CD4-positive, CD25-positive, alpha-beta regulatory T cell (primary cell): ENCODE measurements at regions not wholly inside any gene's neighbourhood (a gene's known extent, or its start where the extent isn't known, plus 50 kb on each side); places are given as distances from the start of the nearest gene placed in this dataset.

Experiments
- ATAC-seq, 2 donors: fragments of 150-1000 bp; cut with Tn5 transposase; one replicate each; pipeline ENCODE4 v1.10.0; 2021; ENCODE audit warnings: low read depth in 2 of 2, moderate number of reproducible peaks in 2 of 2, moderate library complexity in 1 of 2
- DNase-seq, 3 donors: peaks; one replicate each; pipeline versions ENCODE4 v3.0.0 to v3.0.0-alpha.2; 2012 to 2022; ENCODE audit warnings: mixed read lengths in 1 of 3
- H3K27ac ChIP-seq: one replicate; pipeline ENCODE4 v1.7.0; 2013; ENCODE audit warnings: mild to moderate bottlenecking, low read length; ENCODE audit not compliant: insufficient read depth, poor library complexity, severe bottlenecking
- H3K27me3 ChIP-seq: one replicate; pipeline ENCODE4 v1.7.0; 2013; ENCODE audit warnings: low read length; ENCODE audit not compliant: control insufficient read depth, insufficient read depth
- H3K36me3 ChIP-seq: one replicate; pipeline ENCODE4 v1.7.0; 2013; ENCODE audit warnings: mild to moderate bottlenecking, low read length, moderate library complexity; ENCODE audit not compliant: control insufficient read depth, insufficient read depth
- H3K4me1 ChIP-seq: 2 replicates; pipeline ENCODE4 v1.7.0; 2013; ENCODE audit warnings: mild to moderate bottlenecking, low read length; ENCODE audit not compliant: insufficient read depth, control insufficient read depth, poor library complexity, severe bottlenecking
- H3K4me3 ChIP-seq: one replicate; pipeline ENCODE4 v1.7.0; 2013; ENCODE audit warnings: low read depth, mild to moderate bottlenecking, low read length, moderate library complexity
- H3K9me3 ChIP-seq, 2 experiments: 1 replicate in 1 of 2; 2 replicates in 1 of 2; pipeline ENCODE4 v1.7.0; 2013; ENCODE audit warnings: low read length in 2 of 2, mild to moderate bottlenecking in 1 of 2, moderate library complexity in 1 of 2; ENCODE audit not compliant: control insufficient read depth in 2 of 2
- H3K27ac Mint-ChIP-seq, 3 donors: one replicate each; pipeline ENCODE4 v1.8.0; 2020 to 2022; ENCODE audit warnings: mild to moderate bottlenecking in 3 of 3, mixed read lengths in 3 of 3, moderate library complexity in 2 of 3
- H3K27me3 Mint-ChIP-seq: one replicate; pipeline ENCODE4 v1.8.0; 2022; ENCODE audit warnings: mild to moderate bottlenecking, mixed read lengths
- H3K36me3 Mint-ChIP-seq: one replicate; pipeline ENCODE4 v1.8.0; 2020; ENCODE audit warnings: mixed read lengths
- H3K4me1 Mint-ChIP-seq, 4 donors: one replicate each; pipeline ENCODE4 v1.8.0; 2020 to 2022; ENCODE audit warnings: mixed read lengths in 4 of 4, mild to moderate bottlenecking in 1 of 4
- H3K4me3 Mint-ChIP-seq, 4 donors: one replicate each; pipeline ENCODE4 v1.8.0; 2020 to 2022; ENCODE audit warnings: mild to moderate bottlenecking in 4 of 4, mixed read lengths in 4 of 4, moderate library complexity in 3 of 4
- H3K9me3 Mint-ChIP-seq, 7 donors: one replicate each; pipeline ENCODE4 v1.8.0; 2020 to 2022; ENCODE audit warnings: mixed read lengths in 7 of 7, mild to moderate bottlenecking in 3 of 7, moderate library complexity in 2 of 7

DNA sequence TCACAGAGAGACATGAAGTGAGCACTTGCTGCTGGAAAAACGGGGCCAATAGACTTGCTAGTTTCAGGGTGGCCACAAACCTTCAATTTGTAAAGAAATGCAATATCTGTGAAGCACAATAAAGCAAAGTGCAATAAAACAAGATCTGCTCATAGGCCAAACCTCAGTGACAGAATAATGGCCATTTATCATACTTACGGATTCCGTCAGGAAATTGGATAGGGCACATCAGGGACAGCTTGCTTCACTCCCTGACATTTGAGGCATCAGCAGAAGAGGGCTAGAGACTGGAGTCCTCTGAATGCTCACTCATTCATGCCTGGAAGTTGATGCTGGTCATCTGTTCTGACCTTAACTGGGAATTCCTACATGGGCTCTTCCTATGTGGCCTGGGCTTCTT lies 165.5 kb upstream of the OPRM1 start:
- Histone ChIP-seq H3K27me3 (no peaks in the 10 kb centered on the region), H3K4me3 (no peak overlapping the region), H3K9me3 (no peaks in the 10 kb centered on the region), H3K27ac (no peak overlapping the region), H3K4me1 (no peaks in the 10 kb centered on the region), H3K36me3 (no peaks in the 10 kb centered on the region)
- DNase-seq (no peak), ATAC-seq (no peak)
- no peak overlapping the region for H3K4me3 Mint-ChIP-seq
- H3K36me3 Mint-ChIP-seq: no peaks in the 10 kb centered on the region
- H3K9me3 Mint-ChIP-seq: peaks cover 0 to 11% (median 3%) of the 10 kb centered on the region in 7 donors
- no peaks in the 10 kb centered on the region for H3K4me1 Mint-ChIP-seq
- no peak overlapping the region for H3K27ac Mint-ChIP-seq
- no peaks in the 10 kb centered on the region for H3K27me3 Mint-ChIP-seq

DNA sequence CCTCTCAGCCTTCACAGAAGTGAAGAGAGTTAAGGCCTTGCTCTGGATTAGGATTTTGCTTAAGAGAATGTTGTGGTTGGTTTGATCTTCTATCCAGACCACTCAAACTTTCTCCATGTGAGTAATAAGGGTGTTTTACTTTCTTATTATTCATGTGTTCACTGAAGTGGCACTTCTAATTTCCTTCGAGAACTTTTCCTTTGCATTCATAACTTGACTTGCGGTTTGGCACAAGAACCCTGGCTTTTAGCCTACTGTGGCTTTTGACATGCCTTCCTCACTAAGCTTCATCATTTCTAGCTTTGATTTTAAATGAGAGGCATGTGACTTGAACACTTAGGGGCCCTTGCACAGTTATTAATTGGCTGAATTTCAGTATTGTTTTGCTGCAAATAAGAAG lies 166.1 kb upstream of the OPRM1 start:
- H3K9me3 ChIP-seq: no peaks in the 10 kb centered on the region
- H3K27me3 Mint-ChIP-seq: no peaks in the 10 kb centered on the region
- H3K4me3 ChIP-seq: no peak overlapping the region
- H3K27ac Mint-ChIP-seq: no peak overlapping the region
- H3K27me3 ChIP-seq: no peaks in the 10 kb centered on the region
- DNase-seq (no peak), ATAC-seq (no peak)
- no peak overlapping the region for H3K27ac ChIP-seq
- H3K4me3 Mint-ChIP-seq: no peak overlapping the region
- no peaks in the 10 kb centered on the region for H3K4me1 Mint-ChIP-seq
- no peaks in the 10 kb centered on the region for H3K36me3 ChIP-seq
- H3K4me1 ChIP-seq: no peaks in the 10 kb centered on the region
- peaks cover 0 to 14% (median 3%) of the 10 kb centered on the region in 7 donors for H3K9me3 Mint-ChIP-seq
- no peaks in the 10 kb centered on the region for H3K36me3 Mint-ChIP-seq

DNA sequence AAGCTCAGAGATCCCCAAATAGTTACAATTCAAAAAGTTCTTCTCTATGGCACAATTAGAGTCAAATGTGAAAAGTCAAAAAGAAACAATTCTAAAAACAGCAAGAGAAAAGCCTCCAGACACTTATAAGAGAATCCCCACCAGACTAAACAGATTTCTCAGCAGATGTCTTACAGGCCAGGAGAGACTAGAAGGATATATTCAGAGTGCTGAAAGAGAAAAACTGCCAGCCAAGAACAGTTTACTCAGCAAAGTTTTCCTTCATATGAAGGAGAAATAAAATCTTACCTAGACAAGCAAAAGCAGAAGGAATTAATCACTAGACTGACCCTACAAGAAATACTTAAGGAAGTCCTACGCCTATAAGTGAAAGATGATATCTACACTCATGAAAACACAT lies 176.1 kb upstream of the OPRM1 start:
- Mint-ChIP-seq H3K4me3 (no peak overlapping the region), H3K36me3 (no peaks in the 10 kb centered on the region), H3K9me3 (peaks cover 0 to 4% (median 0%) of the 10 kb centered on the region in 7 donors), H3K27me3 (no peaks in the 10 kb centered on the region), H3K27ac (no peak overlapping the region), H3K4me1 (no peaks in the 10 kb centered on the region)
- ATAC-seq (no peak), DNase-seq (no peak)
- H3K27ac ChIP-seq: no peak overlapping the region
- H3K4me1 ChIP-seq: no peaks in the 10 kb centered on the region
- H3K4me3 ChIP-seq: no peak overlapping the region
- no peaks in the 10 kb centered on the region for H3K36me3 ChIP-seq
- H3K27me3 ChIP-seq: no peaks in the 10 kb centered on the region
- H3K9me3 ChIP-seq: no peaks in the 10 kb centered on the region

DNA sequence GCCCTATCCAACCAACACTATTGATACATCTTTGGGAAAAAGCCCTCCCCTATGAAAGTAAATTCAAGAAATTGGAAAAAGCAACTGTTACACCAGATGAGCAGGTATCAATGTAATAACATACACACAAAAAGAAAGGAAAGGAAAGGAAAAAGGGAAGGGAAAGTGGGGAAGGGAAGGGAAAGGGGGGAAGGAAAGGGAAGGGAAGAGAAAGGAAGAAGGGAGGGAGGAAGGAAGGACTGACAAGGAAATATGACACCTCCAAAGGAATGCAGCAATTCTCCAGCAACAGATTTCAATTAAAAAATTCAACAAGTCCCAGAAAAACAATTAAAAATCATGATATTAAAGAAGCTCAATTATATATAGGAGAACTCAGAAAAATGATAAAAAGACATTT lies 176.9 kb upstream of the OPRM1 start:
- Mint-ChIP-seq H3K27me3 (no peaks in the 10 kb centered on the region), H3K4me1 (no peaks in the 10 kb centered on the region), H3K27ac (no peak overlapping the region), H3K9me3 (peaks cover 0 to 4% (median 0%) of the 10 kb centered on the region in 7 donors), H3K4me3 (no peak overlapping the region), H3K36me3 (no peaks in the 10 kb centered on the region)
- Histone ChIP-seq H3K36me3 (no peaks in the 10 kb centered on the region), H3K27me3 (no peaks in the 10 kb centered on the region), H3K9me3 (no peaks in the 10 kb centered on the region), H3K27ac (no peak overlapping the region), H3K4me1 (no peaks in the 10 kb centered on the region), H3K4me3 (no peak overlapping the region)
- DNase-seq (no peak), ATAC-seq (no peak)

DNA sequence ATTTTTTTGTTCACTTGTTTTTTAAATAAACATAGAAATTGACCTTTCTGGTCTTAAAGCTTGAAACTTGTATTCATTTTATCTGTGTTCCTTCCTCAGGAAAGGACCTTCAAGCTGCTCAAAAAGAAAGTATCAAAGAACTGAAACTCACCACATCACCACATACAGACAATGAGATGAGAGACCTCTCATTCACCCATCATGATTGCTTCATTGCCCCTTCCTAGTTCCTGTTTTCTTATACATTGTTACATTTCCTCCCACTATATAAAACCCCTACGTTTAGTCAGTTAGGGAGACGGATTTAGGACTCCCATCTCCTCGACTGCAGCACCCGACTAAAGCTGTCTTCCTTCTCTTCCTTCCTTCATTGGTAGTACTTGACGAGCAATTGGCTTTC lies 180.5 kb upstream of the OPRM1 start:
- H3K27me3 Mint-ChIP-seq: no peaks in the 10 kb centered on the region
- Histone ChIP-seq H3K36me3 (no peaks in the 10 kb centered on the region), H3K27me3 (no peaks in the 10 kb centered on the region), H3K4me1 (no peaks in the 10 kb centered on the region), H3K27ac (no peak overlapping the region), H3K4me3 (no peak overlapping the region), H3K9me3 (no peaks in the 10 kb centered on the region)
- no peak overlapping the region for H3K27ac Mint-ChIP-seq
- DNase-seq: no peak
- H3K4me1 Mint-ChIP-seq: no peaks in the 10 kb centered on the region
- no peaks in the 10 kb centered on the region for H3K36me3 Mint-ChIP-seq
- H3K4me3 Mint-ChIP-seq: no peak overlapping the region
- H3K9me3 Mint-ChIP-seq: peaks cover 0 to 4% (median 0%) of the 10 kb centered on the region in 7 donors
- no peak for ATAC-seq

DNA sequence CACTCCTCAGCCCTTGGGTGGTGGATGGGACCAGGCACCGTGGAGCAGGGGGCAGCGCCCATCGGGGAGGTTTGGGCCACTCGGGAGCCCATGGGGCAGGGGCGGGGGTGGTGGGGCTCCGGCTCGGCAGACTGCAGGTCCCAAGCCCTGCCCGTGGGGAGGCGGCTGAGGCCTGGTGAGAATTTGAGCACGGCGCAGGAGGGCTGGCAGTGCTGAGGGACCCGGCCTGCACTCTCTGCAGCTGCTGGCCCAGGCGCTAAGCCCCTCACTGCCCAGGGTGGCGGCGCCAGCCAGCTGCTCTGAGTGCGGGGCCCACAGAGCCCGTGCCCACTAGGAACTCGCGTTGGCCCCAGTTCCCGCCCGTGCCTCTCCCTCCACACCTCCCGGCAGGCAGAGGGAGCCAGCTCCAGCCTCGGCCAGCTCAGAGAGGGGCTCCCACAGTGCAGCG lies 182.1 kb upstream of the OPRM1 start:
- ATAC-seq: no peak
- no peaks in the 10 kb centered on the region for H3K4me1 ChIP-seq
- H3K4me3 Mint-ChIP-seq: no peak overlapping the region
- peaks cover 0 to 4% (median 0%) of the 10 kb centered on the region in 7 donors for H3K9me3 Mint-ChIP-seq
- no peaks in the 10 kb centered on the region for H3K27me3 ChIP-seq
- DNase-seq: no peak
- H3K36me3 ChIP-seq: no peaks in the 10 kb centered on the region
- H3K27ac Mint-ChIP-seq: no peak overlapping the region
- no peaks in the 10 kb centered on the region for H3K36me3 Mint-ChIP-seq
- H3K9me3 ChIP-seq: no peaks in the 10 kb centered on the region
- H3K27me3 Mint-ChIP-seq: no peaks in the 10 kb centered on the region
- H3K27ac ChIP-seq: no peak overlapping the region
- H3K4me3 ChIP-seq: no peak overlapping the region
- H3K4me1 Mint-ChIP-seq: no peaks in the 10 kb centered on the region

DNA sequence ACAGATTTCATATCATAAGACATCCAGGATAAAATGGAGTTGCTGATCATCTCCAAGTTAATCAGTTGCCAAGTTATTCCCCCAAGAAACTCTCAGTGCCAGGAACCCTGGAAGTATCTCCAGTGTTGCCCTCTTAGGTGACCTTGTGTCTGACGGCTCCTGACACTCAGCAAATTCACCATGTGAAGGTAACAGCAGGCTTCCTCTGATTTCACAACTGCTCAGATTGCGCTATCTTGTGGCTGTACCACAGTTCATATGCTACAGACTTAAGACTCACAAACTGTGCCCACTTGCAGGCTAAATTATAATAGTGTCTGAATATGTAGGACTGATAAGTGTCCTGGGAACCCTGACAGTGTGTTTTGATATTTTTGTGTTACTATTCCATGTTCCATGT lies 186.6 kb upstream of the OPRM1 start:
- Histone ChIP-seq H3K9me3 (no peaks in the 10 kb centered on the region), H3K27ac (no peak overlapping the region), H3K27me3 (no peaks in the 10 kb centered on the region), H3K4me1 (no peaks in the 10 kb centered on the region), H3K36me3 (no peaks in the 10 kb centered on the region), H3K4me3 (no peak overlapping the region)
- no peak overlapping the region for H3K4me3 Mint-ChIP-seq
- no peaks in the 10 kb centered on the region for H3K4me1 Mint-ChIP-seq
- ATAC-seq: no peak
- H3K36me3 Mint-ChIP-seq: no peaks in the 10 kb centered on the region
- peaks cover 0 to 6% (median 0%) of the 10 kb centered on the region in 7 donors for H3K9me3 Mint-ChIP-seq
- H3K27ac Mint-ChIP-seq: no peak overlapping the region
- H3K27me3 Mint-ChIP-seq: no peaks in the 10 kb centered on the region
- no peak for DNase-seq

DNA sequence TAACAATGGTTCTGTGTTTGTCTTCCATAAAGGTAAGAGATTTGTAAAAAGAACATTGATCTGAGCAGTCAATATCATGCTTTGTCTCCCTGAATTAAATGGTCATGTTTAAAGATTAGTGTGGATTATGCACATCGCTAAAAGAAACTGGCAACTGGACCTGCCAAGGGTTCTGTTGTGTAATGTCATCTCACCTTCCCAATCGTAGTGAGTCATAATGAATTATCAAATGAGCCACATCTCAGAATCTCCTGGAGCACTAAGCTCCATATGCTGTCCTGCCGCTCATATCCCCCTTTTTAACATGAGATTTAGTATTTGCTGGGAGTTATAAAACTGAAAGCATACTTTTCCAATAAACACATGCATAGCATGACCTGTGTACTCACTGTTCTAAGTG lies 187.0 kb upstream of the OPRM1 start:
- ATAC-seq (no peak), DNase-seq (no peak)
- Histone ChIP-seq H3K4me1 (no peaks in the 10 kb centered on the region), H3K36me3 (no peaks in the 10 kb centered on the region), H3K4me3 (no peak overlapping the region), H3K9me3 (no peaks in the 10 kb centered on the region), H3K27me3 (no peaks in the 10 kb centered on the region), H3K27ac (no peak overlapping the region)
- Mint-ChIP-seq H3K27ac (no peak overlapping the region), H3K4me3 (no peak overlapping the region), H3K9me3 (peaks cover 0 to 6% (median 0%) of the 10 kb centered on the region in 7 donors), H3K36me3 (no peaks in the 10 kb centered on the region), H3K4me1 (no peaks in the 10 kb centered on the region), H3K27me3 (no peaks in the 10 kb centered on the region)
